GM18858 (cell line): ENCODE measurements at regions not wholly inside any gene's neighbourhood (a gene's known extent, or its start where the extent isn't known, plus 50 kb on each side); places are given as distances from the start of the nearest gene placed in this dataset.

Experiments used
- ATAC-seq: cut with Tn5 transposase; IDR thresholded peaks from one replicate; pipeline ENCODE4 v1.9.1; 2021; ENCODE audit not compliant: unreplicated experiment

DNA sequence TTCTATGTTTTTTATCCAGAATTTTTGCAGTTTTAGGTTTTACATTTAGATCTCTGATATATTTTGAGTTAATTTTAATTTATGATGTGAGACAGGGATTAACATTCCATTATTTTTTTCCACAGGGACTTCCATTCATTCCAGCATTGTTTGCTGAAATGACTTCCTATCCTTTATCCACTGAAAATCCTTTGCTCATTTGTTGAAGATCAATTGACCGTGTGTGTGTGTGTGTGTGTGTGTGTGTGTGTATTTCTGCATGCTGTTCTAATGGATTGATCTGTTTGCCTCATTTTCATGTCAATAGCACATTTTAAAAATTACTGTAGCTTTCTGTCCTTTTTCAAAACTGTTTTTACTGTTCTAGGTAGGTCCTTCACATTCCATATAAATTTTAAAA lies 480.3 kb downstream of the DSC3 start:
- ATAC-seq = no peak

GRCh38 chr18:30556112-30556511 lies 486.4 kb downstream of the DSC3 start:
- no peak for ATAC-seq

GRCh38 chr18:30545393-30545792 lies 497.1 kb downstream of the DSC3 start:
- ATAC-seq = no peak

- ATAC-seq = no peak
These were observed 498.4 kb downstream of the DSC3 start for GRCh38 chr18:30544141-30544540.

GRCh38 chr18:30533716-30534115 lies 508.8 kb downstream of the DSC3 start:
- ATAC-seq = no peak

DNA sequence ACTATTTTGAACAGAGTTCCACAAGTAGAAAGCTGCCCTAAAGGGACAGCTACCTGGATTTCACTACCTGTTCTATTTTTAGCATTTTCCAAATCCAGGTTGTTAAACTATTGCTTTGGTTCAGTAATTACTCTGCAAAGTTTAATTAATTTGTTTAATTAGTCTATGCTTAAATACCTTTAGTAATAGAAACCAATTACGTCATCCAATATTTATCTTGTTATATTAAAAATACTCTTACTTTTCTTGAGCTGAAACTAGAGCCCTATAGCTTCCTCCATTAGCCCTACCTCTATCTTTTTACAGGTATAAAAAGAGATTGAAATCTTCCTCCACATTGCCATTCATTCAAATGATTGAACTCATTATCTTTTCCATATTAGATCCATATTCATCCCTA lies 514.6 kb downstream of the DSC3 start:
- no peak for ATAC-seq

DNA sequence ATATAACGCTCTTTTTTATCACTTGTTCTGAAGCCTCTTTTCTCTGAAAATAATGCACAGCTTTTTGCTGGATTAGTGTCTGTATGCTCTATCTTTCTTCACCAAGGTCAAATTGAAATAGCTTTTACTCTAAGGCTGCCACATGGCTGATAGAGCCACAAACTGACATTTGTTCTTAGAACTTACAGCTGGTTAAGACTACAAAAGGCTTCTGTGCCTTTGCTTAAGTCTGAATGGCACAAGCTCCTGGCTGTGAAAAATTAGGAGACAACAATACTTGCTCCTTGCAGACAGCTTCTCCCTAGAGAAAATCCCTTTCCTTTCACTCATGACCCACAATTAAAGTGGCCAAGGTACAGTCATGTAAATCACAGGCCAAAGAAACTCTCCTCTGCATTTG lies 515.3 kb downstream of the DSC3 start:
- no peak for ATAC-seq

DNA sequence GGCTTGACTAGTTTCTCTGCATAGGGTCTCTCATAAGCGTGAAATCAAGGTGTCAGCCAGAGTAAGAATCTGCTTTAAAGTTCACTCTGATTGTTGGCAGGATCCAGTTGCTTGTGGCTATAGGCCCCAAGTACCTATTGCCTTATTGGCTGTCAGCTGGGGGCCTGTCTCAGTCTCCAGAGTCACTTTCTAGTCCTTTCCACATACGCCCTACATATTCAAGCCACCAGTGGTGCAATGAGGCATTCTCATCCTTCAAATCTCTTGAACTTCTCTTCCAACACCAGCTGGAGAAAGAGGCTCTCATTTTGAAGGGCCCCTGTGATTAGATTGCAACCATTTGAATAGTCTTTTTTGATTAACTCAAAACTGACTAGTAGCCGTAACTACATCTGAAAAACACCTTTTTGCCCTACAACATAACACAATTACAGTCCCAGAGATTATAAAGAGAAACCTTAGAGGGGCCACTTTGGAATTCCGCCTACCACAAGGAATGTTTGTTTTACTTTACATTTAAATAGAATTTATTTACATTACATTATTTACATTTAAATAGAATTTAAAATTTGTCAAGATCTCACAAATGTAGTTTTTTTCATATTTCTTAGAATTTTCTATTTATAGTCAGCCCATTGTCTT lies 520.1 kb downstream of the DSC3 start:
- ATAC-seq = no peak

GRCh38 chr18:30514059-30514458 lies 528.5 kb downstream of the DSC3 start:
- ATAC-seq = no peak

- no peak for ATAC-seq
These were observed 529.7 kb downstream of the DSC3 start for GRCh38 chr18:30512872-30513271.

GRCh38 chr18:30510882-30511281 lies 531.7 kb downstream of the DSC3 start:
- ATAC-seq = no peak

GRCh38 chr18:30501594-30501993 lies 540.9 kb downstream of the DSC3 start:
- no peak for ATAC-seq

- ATAC-seq = no peak
These were observed 542.1 kb downstream of the DSC3 start for GRCh38 chr18:30500240-30500945.

DNA sequence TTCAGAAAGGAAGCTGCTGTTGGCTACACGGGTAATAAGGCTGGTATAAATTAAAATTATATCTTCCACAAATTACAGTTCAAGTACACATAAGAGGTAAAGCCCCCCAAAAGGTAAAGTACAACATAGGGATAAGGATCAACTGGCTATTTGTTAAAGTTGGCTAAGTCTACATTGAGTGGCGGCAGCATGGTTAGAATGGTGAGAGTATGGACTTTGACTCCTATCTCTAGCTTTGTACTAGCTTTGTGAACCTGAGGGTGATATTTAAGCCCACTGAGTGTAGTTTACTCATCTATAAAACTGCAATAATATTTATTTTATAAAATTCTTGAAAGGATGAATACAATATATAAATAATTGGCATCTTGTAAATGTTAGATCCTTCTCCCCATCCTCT lies 542.8 kb downstream of the DSC3 start:
- no peak for ATAC-seq

- ATAC-seq = no peak
These were observed 549.9 kb downstream of the DSC3 start for GRCh38 chr18:30492552-30493129.

DNA sequence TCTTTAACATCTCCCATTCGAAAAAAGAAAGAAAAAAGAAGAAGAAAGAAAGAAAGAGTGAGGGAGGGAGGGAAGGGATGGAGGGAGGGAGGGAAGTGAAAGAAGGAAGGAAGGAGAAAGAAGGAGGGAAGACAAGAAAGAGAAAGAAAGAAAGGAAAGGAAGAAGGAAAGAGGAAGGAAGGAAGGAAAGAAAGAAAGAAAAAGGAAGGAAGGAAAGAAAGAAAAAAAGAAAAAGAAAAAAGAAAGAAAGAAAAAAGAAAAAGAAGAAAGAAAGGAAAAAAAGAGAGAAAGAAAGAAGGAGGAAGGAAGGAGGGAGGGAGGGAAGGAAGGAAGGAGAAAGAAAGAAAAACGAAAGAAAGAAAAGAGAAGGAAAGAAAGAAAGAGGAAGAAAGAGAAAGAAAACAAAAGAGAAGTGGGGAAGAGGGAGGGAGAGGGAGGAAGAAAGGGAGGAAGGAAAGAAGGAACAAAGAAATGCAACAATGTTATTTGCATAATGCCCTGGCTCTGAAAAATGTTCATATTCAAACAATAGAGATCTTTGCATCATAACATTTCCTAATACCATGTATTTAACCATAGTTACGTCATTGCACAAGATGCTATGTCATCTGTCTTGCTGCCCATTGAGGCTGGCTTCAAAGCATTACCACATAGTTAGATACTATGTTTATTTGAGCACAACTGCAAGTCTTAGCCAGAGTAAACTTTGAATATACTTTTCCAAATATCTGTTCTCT lies 550.6 kb downstream of the DSC3 start:
- ATAC-seq = no peak

DNA sequence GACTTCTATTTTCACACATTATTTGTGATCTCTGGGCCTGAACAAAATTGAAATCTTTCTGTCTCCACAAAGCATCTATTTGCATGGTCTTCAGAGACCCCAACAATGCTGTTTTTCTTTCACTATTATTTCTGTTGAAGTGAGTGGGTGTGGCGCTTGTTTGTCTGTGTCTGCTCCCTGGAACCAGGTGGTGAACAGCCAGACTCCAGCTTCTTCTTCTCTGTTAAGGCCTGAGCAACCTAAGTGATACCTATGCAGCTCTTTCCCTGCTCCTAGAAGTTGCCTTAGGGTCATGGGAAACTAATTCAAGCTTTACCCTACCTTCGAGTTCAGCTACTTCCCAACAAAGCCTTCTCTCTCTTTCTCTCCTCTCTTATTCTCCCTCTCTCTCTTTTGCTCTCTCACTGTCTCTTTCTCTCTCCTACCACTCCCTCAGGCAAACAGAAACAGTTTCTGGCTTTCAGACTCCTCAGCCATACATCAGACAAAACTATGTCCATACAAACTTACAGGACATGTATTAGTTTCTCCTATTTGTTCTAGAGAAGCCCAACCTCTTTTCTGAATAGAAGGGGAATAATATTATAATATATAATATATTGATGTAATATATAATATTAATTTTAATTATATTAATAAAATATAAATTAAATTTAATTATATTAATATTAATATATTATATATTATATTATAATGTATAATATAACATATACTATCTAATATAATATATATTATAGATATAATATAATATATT lies 552.5 kb downstream of the DSC3 start:
- no peak for ATAC-seq

GRCh38 chr18:30487962-30488361 lies 554.6 kb downstream of the DSC3 start:
- no peak for ATAC-seq

DNA sequence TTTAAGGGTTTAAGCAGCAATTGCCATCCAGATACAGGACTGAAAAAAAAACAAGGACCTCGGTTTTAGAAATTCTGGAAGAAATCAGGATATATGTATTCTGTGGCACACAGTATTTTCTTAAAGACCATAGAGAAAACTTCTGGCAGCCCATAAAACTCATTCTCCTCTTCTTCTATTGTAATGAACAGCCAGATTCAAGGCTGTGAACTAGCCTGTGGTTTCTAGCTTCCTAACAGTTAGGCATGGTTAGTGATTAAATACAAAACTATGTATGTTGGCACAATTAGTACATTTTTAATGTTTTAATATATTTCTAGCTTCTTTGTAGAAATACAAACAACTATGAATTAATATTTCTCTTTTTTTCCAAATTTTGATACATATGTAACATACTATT lies 555.7 kb downstream of the DSC3 start:
- ATAC-seq = no peak

DNA sequence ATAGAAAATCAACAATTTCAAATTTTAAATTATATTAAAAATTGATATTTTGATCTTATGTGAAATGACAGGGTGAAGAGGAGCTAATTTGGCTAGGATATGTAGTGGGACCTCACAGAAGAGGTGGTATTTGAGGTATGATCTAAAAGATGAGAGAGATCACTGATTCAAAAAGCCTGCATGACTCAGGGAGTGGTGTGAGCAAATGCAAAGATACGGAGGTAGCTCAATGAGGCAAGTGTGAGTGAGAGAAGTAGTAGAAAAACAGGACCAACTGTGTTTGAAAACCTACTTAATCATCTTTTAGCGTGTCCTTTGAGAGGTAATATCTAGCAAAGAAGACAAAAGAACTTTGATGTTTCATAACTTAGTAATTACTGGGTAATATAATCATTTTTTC lies 557.5 kb downstream of the DSC3 start:
- ATAC-seq = no peak

DNA sequence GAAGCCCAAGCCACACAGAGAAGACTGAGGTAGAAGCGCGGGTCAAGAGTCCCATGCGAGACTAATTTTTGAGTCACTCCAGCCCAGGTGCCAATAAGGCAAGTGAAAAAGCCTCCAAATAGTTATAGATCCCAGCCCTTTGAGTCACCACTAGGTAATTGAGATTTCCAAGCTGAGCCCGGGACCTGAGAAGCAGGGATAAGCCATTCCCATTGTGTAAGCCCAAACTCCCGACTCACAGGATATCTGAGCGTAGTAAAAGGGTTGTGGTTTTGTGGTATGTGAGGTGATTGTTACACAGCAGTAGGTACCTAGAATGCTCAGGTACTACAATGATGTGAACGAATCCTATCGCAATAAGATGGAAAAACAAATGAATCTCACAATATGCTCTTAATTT lies 560.7 kb downstream of the DSC3 start:
- ATAC-seq = no peak
